ENCODE measurements at regions not wholly inside any gene's neighbourhood (a gene's known extent, or its start where the extent isn't known, plus 50 kb on each side); places are given as distances from the start of the nearest gene placed in this dataset.

GRCh38 chr4:28334249-28334648 is 1473.6 kb downstream of the STIM2 start:
- no peak for DNase-seq (ENCODE audit: extremely low read depth, low read depth)

- DNase-seq (ENCODE audit: extremely low read depth, low read depth) = no peak
These were observed 1481.1 kb downstream of the STIM2 start for GRCh38 chr4:28341784-28342183.

GRCh38 chr4:28350485-28350884 is 1489.8 kb downstream of the STIM2 start:
- peak; percentile 1 for DNase-seq (ENCODE audit: extremely low read depth, low read depth)

- DNase-seq (ENCODE audit: extremely low read depth, low read depth) = no peak
These were observed 1490.5 kb downstream of the STIM2 start for GRCh38 chr4:28351102-28351501.

- DNase-seq (ENCODE audit: extremely low read depth, low read depth) = no peak
These were observed 1491.2 kb downstream of the STIM2 start for GRCh38 chr4:28351826-28352225.

GRCh38 chr4:28354880-28355656 is 1494.4 kb downstream of the STIM2 start:
- DNase-seq (ENCODE audit: extremely low read depth, low read depth) = no peak

- DNase-seq (ENCODE audit: extremely low read depth, low read depth) = no peak
These were observed 1497.3 kb downstream of the STIM2 start for GRCh38 chr4:28357990-28358389.

- DNase-seq (ENCODE audit: extremely low read depth, low read depth) = no peak
These were observed 1498.0 kb downstream of the STIM2 start for GRCh38 chr4:28358606-28359005.

GRCh38 chr4:28360681-28361080 is 1500.0 kb downstream of the STIM2 start:
- DNase-seq (ENCODE audit: extremely low read depth, low read depth) = no peak

- no peak for DNase-seq (ENCODE audit: extremely low read depth, low read depth)
These were observed 1501.5 kb downstream of the STIM2 start for GRCh38 chr4:28362169-28362568.

GRCh38 chr4:28369499-28369898 is 1508.9 kb downstream of the STIM2 start:
- no peak for DNase-seq (ENCODE audit: extremely low read depth, low read depth)

- DNase-seq (ENCODE audit: extremely low read depth, low read depth) = no peak
These were observed 1512.5 kb downstream of the STIM2 start for GRCh38 chr4:28373191-28373590.

- DNase-seq (ENCODE audit: extremely low read depth, low read depth) = no peak
These were observed 1513.0 kb downstream of the STIM2 start for GRCh38 chr4:28373601-28374000.

- no peak for DNase-seq (ENCODE audit: extremely low read depth, low read depth)
These were observed 1517.6 kb downstream of the STIM2 start for GRCh38 chr4:28378109-28378830.

GRCh38 chr4:28385801-28386200 is 1525.2 kb downstream of the STIM2 start:
- no peak for DNase-seq (ENCODE audit: extremely low read depth, low read depth)

- DNase-seq (ENCODE audit: extremely low read depth, low read depth) = no peak
These were observed 1526.1 kb downstream of the STIM2 start for GRCh38 chr4:28386776-28387175.

GRCh38 chr4:28388471-28388870 is 1527.8 kb downstream of the STIM2 start:
- DNase-seq (ENCODE audit: extremely low read depth, low read depth) = no peak

GRCh38 chr4:28391877-28392276 is 1531.2 kb downstream of the STIM2 start:
- DNase-seq (ENCODE audit: extremely low read depth, low read depth) = no peak

GRCh38 chr4:28402751-28403150 is 1542.1 kb downstream of the STIM2 start:
- DNase-seq (ENCODE audit: extremely low read depth, low read depth) = no peak

- no peak for DNase-seq (ENCODE audit: extremely low read depth, low read depth)
These were observed 1560.6 kb downstream of the STIM2 start for GRCh38 chr4:28421221-28421620.

GRCh38 chr4:28426251-28426650 is 1565.6 kb downstream of the STIM2 start:
- no peak for DNase-seq (ENCODE audit: extremely low read depth, low read depth)
